NCI-H2081 (cell line): ENCODE measurements at regions not wholly inside any gene's neighbourhood (a gene's known extent, or its start where the extent isn't known, plus 50 kb on each side); places are given as distances from the start of the nearest gene placed in this dataset.
A peak's percentile ranks its signal among the peaks of the same experiment; 100 is the strongest.
"Not testable (repeated sequence)": the region's sequence is repeated elsewhere in the genome, so short reads cannot be mapped to it uniquely, and the experiment has no call there.

Experiments
- DNase-seq, 2 experiments: peaks; one replicate each; lab custom pipeline; 2025; lab: John Stamatoyannopoulos, UW

DNA sequence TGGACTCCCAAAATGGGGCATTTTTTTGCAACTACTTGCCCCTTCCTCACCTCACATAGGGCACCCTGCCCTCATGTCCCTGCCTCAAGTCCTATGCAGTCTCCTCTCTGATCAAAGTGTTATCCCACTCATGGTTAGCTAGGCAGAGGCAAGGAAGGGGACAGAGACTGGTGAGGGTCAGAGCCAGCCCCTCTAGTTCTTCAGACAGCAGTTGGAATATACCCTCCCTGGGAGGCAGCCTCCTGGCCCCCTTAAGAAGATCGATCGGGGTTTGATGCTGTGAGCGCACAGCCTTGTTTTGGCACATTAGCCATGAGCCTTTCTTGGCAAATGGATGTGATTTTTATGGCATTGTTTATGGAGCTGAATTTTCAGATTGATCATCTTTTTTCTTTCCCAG is 436.9 kb downstream of the BUD13 start:
- no peak for DNase-seq

DNA sequence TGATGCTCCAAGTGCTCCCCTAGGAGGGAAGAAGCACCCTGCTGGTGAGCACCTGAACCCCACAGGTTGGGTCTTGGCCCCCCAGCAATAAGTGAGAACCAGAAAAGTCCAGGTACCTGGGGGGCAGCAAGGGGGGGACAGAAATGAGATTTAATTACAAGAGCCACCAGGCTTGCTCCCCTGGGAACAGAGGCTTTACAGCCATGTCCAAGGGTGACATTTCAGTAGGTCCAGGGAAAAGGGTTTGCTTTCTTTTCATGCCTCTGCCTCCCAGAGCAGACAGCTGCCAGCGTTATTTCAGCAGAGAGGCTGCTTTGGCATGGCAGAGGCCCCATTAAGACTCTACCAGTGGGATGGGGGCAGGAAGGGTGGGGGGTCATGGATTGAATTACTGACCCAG is 437.7 kb downstream of the BUD13 start:
- DNase-seq: no peak

DNA sequence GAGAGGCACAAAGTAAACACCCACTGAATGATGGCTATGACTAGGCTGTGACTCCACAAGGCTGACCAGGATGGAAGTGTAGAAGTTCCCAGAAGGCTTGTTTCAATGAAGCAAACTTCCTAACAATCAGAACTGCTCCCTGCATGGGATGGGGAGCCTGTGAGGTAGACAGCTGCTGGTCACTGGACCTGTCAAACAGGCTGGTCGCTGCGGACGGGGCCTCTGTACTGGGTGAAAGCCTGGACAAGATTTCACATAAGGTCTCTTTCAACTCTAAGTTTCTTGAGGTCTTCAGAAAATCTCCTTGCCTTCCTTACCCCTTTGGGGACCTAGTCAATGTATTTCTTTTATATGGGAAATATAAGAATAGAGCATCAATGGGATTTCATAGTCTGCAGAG is 438.2 kb downstream of the BUD13 start:
- no peak for DNase-seq

DNA sequence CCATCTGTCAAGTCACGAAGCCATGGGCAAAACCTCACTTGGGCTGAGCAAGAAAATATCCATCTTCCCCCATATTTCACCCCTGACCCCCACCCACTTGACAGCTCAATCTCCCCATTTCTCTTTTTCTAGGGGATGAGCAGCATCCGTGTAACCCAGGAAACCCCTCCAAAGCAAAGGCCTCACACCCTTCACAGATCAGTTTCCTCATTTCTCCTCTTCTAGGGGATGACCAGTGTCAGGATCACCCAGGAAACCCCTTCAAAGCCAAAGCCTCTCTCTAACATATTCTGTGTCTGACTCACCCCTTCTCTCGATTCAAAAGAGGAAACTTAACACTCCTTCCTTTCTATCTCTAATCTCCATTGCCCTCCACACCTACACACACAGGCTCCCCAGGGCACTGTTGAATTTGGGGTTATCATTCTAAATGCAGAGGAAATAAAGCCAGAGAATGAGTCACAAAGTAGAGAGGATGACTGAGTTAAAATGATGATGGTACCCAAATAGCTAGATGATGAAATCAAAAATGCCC is 439.7 kb downstream of the BUD13 start:
- DNase-seq: no peak

DNA sequence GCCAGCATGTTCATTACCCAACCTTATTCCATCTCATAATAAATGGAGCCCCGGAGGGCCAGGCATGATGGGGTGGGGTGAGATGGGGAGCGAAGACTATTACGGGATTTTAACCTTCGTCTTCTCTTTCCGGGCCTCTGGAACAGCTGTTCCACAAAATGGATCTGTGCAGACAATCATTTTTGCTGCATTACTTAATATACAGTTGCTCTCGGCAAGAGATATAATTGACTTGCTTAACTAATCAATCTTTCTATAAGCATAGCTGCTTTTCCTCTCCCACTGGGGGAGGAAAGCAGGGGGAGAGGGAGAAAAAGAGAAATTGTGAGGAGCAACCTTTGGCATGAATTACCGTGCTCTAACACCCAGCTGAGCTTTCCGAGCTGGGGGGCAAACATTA is 440.4 kb downstream of the BUD13 start:
- DNase-seq: no peak

DNA sequence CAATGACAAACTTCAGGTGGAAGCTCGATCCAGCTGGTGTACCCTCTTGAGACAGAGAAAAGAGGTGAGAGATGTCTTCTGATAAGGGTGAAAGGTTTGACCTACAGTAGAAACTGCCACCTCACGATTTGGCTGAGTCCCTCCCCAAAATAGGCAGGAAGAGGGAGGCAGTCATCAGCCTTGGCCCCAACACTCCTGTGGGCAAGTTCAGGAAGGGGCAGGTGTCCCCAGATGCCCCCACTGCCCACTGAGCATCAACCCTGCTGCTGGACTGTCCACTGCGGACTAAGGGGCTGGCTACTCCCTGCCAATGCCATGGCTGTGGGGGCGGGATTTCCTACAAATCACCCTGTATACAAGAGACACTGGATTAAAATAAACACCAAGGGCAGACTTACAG is 441.4 kb downstream of the BUD13 start:
- DNase-seq: no peak

DNA sequence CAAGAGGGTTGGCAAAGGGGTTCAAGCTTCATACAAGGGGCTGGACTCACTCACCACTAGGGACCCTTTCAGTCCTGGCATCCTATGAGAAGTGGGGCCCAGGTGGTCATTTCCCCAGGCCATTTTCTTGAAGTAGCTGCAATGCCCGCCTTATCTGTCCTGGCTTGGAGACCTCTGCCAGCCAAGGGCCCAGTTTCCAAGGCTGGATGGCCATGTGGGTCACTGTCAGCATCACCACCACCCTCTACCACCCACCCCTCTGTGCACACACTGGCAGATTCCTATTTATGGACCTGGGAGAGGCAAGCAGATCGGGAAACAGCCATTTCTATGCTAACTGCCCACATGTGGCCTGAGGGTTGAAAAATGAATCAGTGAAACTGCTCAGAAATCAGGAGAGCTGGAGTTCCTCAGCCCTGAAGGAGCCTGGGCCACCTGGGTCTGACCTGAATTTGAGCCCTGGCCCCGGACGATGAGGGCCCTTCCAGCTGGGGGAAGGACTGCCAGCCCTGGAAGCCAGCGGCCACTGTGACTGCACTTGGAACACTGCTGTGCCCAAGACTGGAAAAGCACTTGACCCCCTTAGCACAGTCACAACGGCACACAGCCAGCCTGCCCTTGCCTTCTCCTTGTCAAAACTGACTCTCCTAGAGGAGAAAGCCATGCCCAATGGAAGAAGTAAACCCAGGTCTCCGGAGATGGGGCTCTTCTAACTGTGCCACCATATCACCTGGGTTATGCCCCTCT is 442.2 kb downstream of the BUD13 start:
- DNase-seq: no peak

DNA sequence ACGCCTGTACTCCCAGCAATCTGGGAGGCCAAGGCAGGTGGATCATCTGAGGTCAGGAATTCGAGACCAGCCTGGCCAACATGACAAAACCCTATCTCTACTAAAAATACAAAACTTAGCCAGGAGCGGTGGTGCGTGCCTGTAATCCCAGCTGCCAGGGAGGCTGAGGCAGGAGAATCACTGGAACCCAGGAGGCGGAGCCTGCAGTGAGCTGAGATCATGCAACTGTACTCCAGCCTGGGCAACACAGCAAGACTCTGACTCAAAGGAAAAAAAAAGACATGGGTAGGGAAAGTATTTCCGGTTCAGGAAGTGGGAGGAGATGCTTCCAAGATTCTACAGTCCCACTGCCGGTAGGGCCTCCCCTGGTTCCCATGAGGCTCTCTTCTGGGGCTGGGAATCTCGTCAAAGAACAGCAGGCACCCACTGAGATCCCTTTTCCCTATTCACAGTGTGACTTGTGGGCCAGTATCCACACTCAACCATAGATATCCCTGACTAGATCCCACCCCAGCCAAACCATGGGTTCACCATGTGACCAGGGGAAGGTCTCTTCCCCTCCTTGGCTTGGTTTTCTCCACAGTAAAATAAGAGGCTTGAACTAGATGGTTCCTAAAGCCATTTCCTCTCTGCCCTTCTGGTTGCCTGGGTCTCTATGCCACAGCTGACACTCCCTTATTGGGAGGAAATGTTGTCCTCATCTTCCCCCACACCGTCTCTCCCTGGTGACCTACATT is 443.3 kb downstream of the BUD13 start:
- no peak for DNase-seq

DNA sequence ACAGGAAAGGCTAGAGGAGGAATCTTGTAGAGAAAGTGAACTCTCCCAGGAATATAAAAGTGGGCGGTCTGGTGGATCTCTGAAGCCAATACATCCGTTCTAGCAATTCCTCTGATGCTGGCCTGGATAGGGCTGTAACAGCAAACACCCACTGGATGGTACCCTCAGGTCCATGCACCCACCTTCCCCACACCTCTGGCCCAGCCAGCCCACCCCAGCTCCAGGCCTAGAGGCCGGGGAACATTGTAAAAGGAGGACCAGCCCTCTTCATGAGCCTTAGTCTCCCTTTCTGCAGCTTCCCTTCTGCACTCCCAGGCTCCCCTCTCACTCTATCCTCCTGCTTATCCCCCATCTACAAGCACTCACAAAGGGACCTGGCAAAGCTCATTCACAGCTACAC is 443.9 kb downstream of the BUD13 start:
- no peak for DNase-seq

DNA sequence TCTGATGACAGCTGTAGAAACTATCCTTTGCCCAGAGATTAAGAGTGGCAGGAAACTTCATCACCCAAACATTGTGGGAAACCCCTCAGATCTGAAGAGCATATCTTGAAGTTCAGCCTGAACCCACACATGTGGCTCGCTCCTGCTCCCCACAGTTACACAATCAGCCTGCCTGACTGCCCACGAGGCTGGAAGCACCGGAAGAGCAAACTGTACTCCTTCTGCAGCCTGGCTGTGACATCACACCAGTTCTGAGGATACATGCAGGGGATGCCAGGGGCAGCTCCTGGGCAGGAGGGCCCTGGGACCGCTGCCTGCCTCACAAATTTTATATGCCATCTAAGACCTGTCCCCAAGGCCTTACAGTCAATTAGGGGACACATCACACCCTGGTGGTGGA is 444.4 kb downstream of the BUD13 start:
- DNase-seq: no peak

DNA sequence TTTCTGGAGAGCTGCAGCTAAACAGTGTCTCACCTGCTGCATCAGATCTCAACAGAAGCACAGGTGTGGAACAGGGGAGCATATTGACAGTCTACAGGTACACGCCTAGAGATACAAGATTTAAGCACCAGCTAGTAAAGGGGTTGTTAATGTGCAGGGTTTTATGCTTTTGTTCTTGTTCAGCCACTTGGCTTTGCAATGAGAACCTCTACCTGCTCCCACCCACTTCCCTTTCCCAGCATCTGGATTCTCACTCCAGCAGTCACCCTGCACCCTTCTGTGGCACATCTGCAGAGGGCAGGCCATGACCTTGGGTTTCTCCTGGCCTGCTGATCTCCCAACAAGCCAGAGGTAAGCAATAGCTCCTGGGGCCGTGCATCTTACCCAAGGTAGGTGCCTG is 446.6 kb downstream of the BUD13 start:
- DNase-seq: no peak

DNA sequence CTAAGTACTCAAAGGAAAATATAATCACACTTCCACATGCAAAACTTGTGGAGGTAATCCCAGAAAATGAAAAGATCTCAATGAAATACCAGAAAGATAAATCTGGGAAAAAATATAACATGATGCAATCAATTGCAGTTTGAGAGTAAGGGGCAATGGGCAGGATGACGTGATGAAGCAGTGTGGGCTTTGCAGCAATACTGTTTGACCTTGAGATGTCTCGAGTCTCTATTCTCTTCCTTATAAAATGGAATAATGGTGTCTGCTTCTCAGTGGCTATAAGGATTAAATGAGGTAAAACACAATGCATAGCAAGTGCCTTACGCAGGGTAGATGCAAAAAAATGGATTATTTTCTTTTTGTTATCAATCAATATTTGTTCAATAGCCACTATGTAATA is 447.5 kb downstream of the BUD13 start:
- DNase-seq: no peak

DNA sequence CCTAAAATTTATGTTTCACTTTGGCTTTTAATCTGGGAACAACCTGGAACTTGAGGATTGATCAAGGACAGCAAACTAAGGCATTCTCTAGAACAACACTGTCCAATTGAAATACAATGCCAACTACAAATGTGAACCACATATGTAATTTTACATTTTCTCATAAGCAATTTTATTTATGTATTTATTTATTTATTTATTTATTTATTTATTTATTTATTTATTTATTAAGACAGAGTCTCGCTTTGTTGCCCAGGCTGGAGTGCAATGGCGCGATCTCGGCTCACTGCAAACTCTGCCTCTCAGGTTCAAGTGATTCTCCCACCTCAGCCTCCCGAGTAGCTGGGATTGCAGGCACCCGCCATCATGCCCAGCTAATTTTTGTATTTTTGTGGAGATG is 448.7 kb downstream of the BUD13 start:
- not testable (repeated sequence) for DNase-seq

DNA sequence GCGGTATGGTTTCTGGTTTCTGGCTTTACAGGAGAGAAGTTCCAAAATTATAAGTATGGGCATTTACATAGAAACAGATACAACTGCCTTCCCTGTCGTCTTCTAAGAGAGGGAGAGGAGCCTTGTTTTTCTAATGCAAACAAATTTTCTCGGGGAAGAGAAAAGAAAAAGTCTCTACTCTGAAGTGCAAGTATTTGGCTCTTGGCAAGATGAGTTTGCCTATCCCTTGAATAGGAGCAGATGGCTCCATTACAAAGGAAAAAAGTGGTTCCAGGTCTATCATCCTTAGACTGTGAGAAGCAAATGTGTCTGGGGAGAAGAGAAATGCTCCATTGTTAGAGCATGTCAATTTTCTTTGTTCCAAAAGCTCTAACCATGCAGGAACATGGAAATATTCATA is 455.6 kb downstream of the BUD13 start:
- DNase-seq: no peak

DNA sequence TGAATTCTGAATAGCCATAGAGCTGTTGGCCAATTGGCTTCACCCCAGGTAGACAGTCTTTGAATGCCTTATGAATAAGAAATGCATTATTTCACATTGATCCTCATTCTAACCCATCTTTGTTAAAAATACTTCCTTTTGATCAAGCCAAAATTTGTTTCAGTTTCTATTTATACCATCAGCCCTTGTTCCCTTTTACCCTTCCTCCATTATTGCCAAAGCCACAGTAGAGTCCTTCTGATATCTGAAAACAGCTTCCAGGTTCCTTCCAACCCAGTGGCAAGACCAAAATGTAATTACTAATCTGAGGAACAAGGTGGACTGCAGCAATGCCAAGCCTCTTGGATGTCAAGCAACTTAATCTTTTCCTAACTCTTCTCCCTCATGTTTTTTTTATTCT is 458.8 kb downstream of the BUD13 start:
- DNase-seq: no peak

DNA sequence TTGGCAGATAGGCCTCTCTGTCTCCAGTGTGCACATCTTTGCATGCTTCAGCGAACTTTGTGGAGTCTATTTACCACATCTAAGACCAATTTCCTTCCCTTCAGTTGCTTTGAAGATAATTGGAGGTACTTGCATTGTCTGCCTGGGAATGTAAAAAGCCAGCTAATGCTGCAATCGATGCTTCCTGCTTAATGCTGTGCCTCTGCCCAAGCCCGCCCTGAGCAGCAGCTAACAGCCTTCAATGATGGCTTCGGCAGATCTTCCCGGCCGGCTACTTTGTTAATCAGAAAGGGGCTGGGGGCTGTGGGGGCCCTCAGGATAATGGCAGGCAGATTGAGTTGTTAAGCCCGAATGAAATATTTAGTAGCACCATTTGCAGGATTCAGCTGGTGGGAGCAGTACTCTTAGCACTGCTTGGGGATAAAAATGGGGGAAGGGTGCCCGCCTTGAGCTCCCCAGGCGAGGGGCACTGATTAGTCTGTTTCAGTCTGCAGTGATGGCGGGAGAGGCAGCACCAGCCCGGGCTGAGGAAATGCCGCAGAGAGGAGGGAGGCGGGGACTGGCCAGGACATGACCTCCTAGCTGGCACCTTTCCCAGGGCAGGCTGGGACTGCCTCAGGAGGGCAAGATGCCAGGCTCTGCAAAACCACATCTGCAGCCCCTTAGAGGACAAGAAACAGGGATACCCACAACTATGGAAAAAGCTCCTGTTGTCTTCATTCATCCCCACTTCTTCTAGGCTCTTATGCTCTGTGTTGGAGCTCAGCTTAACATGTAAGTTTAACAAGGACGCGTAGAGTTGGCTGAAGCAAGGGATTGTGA is 460.0 kb downstream of the BUD13 start:
- DNase-seq: peak; percentile 88 to 92

DNA sequence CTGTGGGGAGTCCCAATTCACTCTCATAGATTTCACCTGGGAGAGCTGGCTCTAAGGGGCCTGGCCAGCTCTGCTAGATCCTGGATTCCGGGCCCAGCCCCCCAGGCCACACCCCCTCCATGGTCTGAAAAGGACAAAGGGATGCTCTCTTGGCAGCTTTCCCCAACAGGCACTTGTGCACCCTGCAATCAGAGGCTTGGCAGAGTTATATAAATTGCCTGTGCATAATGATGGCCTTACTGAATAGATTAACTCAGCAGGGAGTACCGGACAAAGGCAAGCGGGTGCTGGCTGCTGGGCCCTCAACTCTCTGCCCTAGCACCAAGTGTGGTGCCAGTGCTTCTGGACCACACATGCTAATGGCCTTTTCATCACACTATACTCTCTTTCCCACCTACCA is 461.6 kb downstream of the BUD13 start:
- DNase-seq: peak; percentile 97 to 99

DNA sequence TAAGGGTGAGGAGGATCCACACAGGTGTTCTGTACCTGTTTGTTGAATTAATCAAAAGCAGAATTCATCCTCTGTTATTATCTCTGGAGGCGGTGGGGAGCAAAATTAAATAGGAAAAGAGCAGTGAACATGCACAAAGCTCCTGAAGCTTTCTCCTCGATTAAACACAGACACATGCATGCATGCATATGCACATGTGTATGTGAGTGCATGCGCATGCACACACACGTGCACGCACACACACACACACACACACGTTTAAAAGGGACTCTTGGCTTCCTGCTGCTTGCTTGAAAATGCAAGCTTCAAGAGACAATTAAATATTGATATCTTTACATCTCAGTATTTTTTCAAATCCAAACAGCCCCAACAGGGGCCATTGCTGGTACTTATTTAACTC is 462.1 kb downstream of the BUD13 start:
- peak in 1 of 2 experiments; percentile 74 for DNase-seq

DNA sequence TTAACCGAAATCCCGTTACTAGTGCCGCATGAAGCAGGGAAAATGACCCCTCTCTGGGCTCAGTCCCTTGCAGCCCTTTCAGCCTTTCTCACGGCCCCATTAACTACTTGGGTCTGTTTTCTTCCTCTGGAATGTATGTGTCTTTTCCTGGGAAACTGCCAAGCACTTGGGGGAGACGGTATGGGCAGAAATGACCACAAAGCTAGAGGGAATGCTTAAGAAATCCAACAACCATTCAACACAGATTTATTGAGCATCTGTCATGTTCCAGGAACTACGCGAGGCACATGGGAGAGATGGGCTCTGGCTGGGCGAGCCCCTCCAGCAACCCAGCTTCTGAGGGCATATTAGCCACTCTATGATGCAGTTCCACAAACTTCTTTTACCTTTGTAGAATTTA is 462.6 kb downstream of the BUD13 start:
- DNase-seq: peak in 1 of 2 experiments; percentile 51

DNA sequence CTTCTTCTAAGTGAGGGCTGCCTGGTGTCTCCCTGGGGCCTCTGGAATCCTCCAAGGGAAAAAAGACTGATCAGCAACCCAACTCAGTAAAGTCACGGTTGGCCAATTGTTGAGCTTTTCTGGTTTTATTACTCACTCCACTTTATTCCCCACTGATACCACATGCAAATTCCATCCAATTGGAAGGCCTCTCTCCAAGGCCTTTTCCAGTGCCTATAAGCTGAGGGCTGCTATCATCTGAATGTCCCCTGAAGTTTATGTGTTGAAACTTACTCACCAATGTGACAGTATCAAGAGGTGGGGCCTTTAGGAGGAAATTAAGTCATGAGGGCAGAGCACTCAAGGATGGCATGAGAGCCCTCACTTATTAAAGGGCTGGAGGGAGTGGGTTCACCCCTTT is 463.3 kb downstream of the BUD13 start:
- DNase-seq: no peak

DNA sequence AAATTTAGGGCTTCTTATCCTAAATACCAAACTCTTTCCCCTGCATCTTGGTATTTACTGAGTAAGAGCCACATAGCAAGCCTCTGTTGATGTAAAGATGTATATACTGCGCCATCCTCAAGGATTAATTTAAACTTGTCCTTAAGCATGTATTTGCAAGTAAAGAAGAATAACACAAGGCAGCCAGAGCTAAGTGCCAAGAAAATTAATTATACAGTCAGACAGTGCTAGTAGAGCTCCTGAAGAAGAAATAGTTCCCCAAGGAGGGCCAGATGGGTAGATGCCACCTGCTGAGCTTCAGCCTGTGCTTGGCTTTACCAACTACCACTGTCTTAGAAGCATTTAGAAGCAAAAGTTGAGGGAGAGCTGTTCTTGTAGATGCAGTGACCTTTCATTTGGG is 470.0 kb downstream of the BUD13 start:
- no peak for DNase-seq

DNA sequence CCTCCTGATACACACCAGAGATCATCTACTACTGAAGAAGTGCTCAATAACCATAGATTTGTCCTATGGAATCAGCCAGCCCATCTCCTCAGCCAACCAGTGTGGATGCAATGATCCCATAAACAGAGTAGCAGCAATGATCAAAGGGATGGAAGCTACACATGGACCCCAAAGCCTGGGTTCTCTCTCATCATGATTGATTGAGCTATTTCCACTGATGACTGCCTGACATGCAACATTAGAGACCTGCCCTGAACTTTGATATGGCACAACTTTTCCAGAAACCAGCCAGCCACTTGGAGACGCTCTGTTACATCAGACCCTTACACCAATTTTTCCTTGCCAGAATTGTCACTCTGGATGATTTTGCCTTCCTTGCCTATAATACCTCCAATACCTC is 471.6 kb downstream of the BUD13 start:
- DNase-seq: no peak

DNA sequence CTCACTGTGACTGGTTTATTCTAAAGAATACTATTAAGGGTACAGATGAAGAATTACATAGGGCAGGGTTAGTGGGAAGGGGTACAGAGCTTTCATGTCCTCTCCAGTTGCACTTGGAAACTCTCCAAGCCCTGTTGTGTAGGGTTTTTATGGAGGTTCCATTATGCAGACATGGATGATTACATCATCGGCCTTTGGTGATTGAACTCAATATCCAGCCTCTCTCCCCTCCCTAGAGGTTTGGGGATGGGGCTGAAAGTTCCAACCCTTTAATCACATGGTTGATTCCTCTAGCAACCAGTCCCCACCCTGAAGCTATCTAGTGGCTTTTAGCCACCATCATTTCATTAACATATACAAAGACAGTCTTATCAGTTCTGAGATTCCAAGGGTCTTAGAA is 472.6 kb downstream of the BUD13 start:
- DNase-seq: peak in 1 of 2 experiments; percentile 27
